OCI-LY3 (cell line): ENCODE measurements at regions not wholly inside any gene's neighbourhood (a gene's known extent, or its start where the extent isn't known, plus 50 kb on each side); places are given as distances from the start of the nearest gene placed in this dataset.
"Not testable (repeated sequence)": the region's sequence is repeated elsewhere in the genome, so short reads cannot be mapped to it uniquely, and the experiment has no call there.

Source experiments
- H2AFZ ChIP-seq: fragments of 200-600, 300-600 bp; shearing (Covaris generic); 2 replicates; pipeline ENCODE4 v1.6.0; 2014; ENCODE audit warnings: antibody characterized with exemption, low read depth, low read length
- H3K27ac ChIP-seq: fragments of 200-600, 300-600 bp; sonication (generic); 2 replicates; pipeline ENCODE4 v1.5.1; 2014; ENCODE audit warnings: mild to moderate bottlenecking, low read length, moderate library complexity, mixed read lengths
- H3K27me3 ChIP-seq: fragments of 200-600, 300-600 bp; sonication (generic); 2 replicates; pipeline ENCODE4 v1.6.1; 2014; ENCODE audit warnings: low read depth, low read length, mixed read lengths
- H3K36me3 ChIP-seq: fragments of 200-600, 300-600 bp; sonication (generic); replicated peaks from 2 replicates; pipeline ENCODE3; 2014; ENCODE audit warnings: low read depth, low read length, mixed read lengths
- H3K4me1 ChIP-seq: fragments of 300-600, 200-600 bp; sonication (generic); 2 replicates; pipeline ENCODE4 v1.6.1; 2014; ENCODE audit warnings: low read length, mixed read lengths
- H3K4me2 ChIP-seq: fragments of 200-600, 300-600 bp; sonication (generic); 2 replicates; pipeline ENCODE4 v1.6.1; 2014; ENCODE audit warnings: low read length, mixed read lengths
- H3K4me3 ChIP-seq: fragments of 300-600, 200-600 bp; sonication (generic); 2 replicates; pipeline ENCODE4 v1.5.1; 2014; ENCODE audit warnings: antibody characterized with exemption, mild to moderate bottlenecking, low read length, moderate library complexity
- H3K79me2 ChIP-seq: fragments of 300-600, 200-600 bp; shearing (Covaris generic); 2 replicates; pipeline ENCODE4 v1.6.1; 2014; ENCODE audit warnings: mild to moderate bottlenecking, low read length, mixed read lengths
- H3K9ac ChIP-seq: fragments of 300-600, 200-600 bp; shearing (Covaris generic); 2 replicates; pipeline ENCODE4 v1.6.0; 2014; ENCODE audit warnings: mild to moderate bottlenecking, low read length, moderate library complexity
- H3K9me3 ChIP-seq: fragments of 200-600, 300-600 bp; shearing (Covaris generic); 2 replicates; pipeline ENCODE4 v1.6.1; 2014; ENCODE audit warnings: low read length, mixed read lengths; ENCODE audit not compliant: insufficient read depth
- H4K20me1 ChIP-seq: fragments of 200-600, 300-600 bp; sonication (generic); 2 replicates; pipeline ENCODE4 v1.6.1; 2016; ENCODE audit warnings: low read length, mixed read lengths; ENCODE audit not compliant: insufficient read depth
- EZH2phosphoT487 ChIP-seq: fragments of 200-600 bp; shearing (Covaris generic); IDR thresholded peaks from 2 replicates; pipeline ENCODE4 v1.6.1; 2018; ENCODE audit warnings: antibody characterized with exemption, mixed run types, low read depth
- TF ChIP-seq, protein P1 (sequence below): fragments of 200-600, 300-600 bp; sonication (generic); IDR thresholded peaks from 2 replicates; pipeline ENCODE4 v1.5.1; 2014; ENCODE audit warnings: antibody characterized with exemption, low read length, low read depth

- no peaks in the 10 kb centered on the region for H4K20me1 ChIP-seq
- no peak overlapping the region for H3K9ac ChIP-seq
- no peak for TF ChIP-seq EZH2phosphoT487
- TF ChIP-seq, protein P1, sequence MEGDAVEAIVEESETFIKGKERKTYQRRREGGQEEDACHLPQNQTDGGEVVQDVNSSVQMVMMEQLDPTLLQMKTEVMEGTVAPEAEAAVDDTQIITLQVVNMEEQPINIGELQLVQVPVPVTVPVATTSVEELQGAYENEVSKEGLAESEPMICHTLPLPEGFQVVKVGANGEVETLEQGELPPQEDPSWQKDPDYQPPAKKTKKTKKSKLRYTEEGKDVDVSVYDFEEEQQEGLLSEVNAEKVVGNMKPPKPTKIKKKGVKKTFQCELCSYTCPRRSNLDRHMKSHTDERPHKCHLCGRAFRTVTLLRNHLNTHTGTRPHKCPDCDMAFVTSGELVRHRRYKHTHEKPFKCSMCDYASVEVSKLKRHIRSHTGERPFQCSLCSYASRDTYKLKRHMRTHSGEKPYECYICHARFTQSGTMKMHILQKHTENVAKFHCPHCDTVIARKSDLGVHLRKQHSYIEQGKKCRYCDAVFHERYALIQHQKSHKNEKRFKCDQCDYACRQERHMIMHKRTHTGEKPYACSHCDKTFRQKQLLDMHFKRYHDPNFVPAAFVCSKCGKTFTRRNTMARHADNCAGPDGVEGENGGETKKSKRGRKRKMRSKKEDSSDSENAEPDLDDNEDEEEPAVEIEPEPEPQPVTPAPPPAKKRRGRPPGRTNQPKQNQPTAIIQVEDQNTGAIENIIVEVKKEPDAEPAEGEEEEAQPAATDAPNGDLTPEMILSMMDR, result no peak
- no peaks in the 10 kb centered on the region for H3K36me3 ChIP-seq
- no peaks in the 10 kb centered on the region for H3K79me2 ChIP-seq
- H3K4me1 ChIP-seq, result peaks cover 15% of the 10 kb centered on the region
- H3K4me2 ChIP-seq, result no peak overlapping the region
- no peak overlapping the region for H2AFZ ChIP-seq
- no peaks in the 10 kb centered on the region for H3K27me3 ChIP-seq
- H3K27ac ChIP-seq, result no peak overlapping the region
- no peak overlapping the region for H3K4me3 ChIP-seq
- H3K9me3 ChIP-seq, result no peaks in the 10 kb centered on the region
Observed at GRCh38 chr7:96920064-96920463, 85.3 kb upstream of the DLX6 start.

GRCh38 chr7:96920713-96921112 is 84.6 kb upstream of the DLX6 start:
- Histone ChIP-seq H4K20me1 (no peaks in the 10 kb centered on the region), H3K27me3 (no peaks in the 10 kb centered on the region), H3K27ac (no peak overlapping the region), H3K4me1 (peaks cover 9% of the 10 kb centered on the region), H3K79me2 (no peaks in the 10 kb centered on the region), H3K36me3 (no peaks in the 10 kb centered on the region), H3K9me3 (no peaks in the 10 kb centered on the region), H3K9ac (no peak overlapping the region), H2AFZ (no peak overlapping the region), H3K4me3 (no peak overlapping the region), H3K4me2 (no peak overlapping the region)
- no peak for TF ChIP-seq EZH2phosphoT487
- TF ChIP-seq, protein P1, result no peak

DNA sequence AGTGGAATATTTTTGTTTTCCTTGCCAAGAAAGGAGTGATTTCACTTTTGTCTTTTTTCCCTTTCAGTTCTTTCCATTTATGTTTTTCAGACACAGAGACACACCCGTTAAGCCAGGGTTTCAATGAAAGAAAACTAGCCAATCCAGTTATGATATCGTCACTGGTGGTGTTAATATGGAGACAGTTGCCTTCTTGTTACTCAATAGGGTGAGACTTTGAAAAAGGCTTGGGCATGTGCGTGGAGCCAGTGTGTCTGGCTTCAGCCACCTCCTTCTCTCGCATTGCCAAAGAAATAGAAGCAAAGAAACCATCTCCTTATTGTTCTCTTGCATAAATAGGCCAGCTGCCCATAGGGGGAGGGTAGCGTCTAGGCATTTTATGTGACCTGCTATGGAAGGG is 84.1 kb upstream of the DLX6 start:
- Histone ChIP-seq H3K4me3 (no peak overlapping the region), H3K4me1 (peaks cover 4% of the 10 kb centered on the region), H3K4me2 (no peak overlapping the region), H3K9me3 (no peaks in the 10 kb centered on the region), H3K27me3 (no peaks in the 10 kb centered on the region), H4K20me1 (no peaks in the 10 kb centered on the region), H2AFZ (no peak overlapping the region), H3K9ac (no peak overlapping the region), H3K27ac (no peak overlapping the region), H3K79me2 (no peaks in the 10 kb centered on the region), H3K36me3 (no peaks in the 10 kb centered on the region)
- no peak for TF ChIP-seq EZH2phosphoT487
- TF ChIP-seq, protein P1, result no peak

DNA sequence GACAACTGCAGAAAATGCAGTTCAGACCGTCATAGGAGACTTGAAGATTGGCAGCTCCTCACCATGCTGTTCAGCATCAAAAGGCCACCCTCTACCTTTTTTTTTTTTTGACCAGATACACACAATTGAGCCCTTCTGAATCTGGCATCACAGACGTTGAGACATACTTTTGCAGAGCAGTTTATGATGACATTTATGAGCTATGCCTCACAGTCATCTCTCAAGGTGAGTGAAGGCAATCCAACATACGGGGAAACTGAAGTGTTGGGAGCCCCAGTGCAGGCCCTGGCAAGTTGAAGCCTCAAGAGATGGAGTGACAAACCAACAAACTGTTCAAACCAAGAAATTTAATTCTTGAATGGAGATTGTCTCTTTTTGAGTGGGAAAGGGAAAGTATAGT is 83.6 kb upstream of the DLX6 start:
- H3K4me3 ChIP-seq, result no peak overlapping the region
- H3K4me2 ChIP-seq, result no peak overlapping the region
- no peaks in the 10 kb centered on the region for H3K27me3 ChIP-seq
- no peaks in the 10 kb centered on the region for H3K36me3 ChIP-seq
- no peak overlapping the region for H3K9ac ChIP-seq
- no peaks in the 10 kb centered on the region for H3K9me3 ChIP-seq
- no peak overlapping the region for H2AFZ ChIP-seq
- H3K4me1 ChIP-seq, result no peaks in the 10 kb centered on the region; the same call in 1 of the 2 replicates
- no peak for TF ChIP-seq EZH2phosphoT487
- TF ChIP-seq, protein P1, result no peak
- H4K20me1 ChIP-seq, result no peaks in the 10 kb centered on the region
- H3K27ac ChIP-seq, result no peak overlapping the region
- H3K79me2 ChIP-seq, result no peaks in the 10 kb centered on the region

DNA sequence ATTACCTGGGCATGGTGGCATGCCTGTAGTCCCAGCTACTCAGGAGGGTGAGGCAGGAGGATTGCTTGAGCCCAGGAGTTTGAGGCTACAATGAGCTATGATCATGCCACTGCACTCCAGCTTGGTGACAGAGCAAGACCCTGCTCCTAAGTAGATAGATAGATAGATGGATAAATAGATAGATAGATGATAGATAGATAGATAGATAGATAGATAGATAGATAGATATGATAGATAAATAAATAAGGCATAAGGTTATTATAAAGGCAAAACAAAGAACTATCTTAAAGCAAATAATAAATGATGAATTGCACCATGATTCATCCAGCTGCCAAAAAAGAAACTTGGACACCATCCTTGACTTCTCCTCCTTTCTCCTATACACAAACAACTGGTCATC is 82.0 kb upstream of the DLX6 start:
- not testable (repeated sequence) for H3K9ac ChIP-seq, H4K20me1 ChIP-seq, H3K4me2 ChIP-seq, H3K36me3 ChIP-seq, H2AFZ ChIP-seq, H3K4me1 ChIP-seq, H3K27me3 ChIP-seq, H3K9me3 ChIP-seq, H3K79me2 ChIP-seq, H3K27ac ChIP-seq, H3K4me3 ChIP-seq
